ENCODE measurements at regions not wholly inside any gene's neighbourhood (a gene's known extent, or its start where the extent isn't known, plus 50 kb on each side); places are given as distances from the start of the nearest gene placed in this dataset.
A peak's percentile ranks its signal among the peaks of the same experiment; 100 is the strongest.

DNA sequence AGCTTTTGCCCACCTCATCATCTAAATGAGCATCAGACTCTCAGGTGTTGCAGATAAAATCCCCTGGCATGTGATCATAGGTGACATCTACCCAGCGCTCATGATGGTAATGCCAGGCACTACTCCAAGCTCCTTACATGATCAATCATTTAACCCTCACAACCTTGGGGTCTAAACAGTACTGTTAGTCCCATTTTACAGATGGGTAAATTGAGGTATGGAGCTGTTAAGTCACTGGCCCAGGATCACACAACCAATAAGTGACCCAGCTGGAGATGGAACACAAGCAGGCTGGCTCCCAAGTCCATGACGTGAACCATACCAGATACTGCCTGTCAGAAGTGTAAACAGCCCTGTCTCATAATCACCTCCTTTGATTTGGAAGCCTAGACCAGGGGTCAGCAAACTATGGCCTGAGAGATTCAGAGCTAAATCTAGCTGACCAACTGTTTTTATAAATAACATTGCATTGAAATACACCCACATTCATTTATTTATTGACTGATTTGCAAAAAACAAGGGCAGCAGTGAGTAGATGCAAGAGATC lies 79.2 kb downstream of the UNC5CL start (continued):
- TF ChIP-seq ZMYM3 (CRISPR knock-in tag; IDR thresholded peaks at IDR 0.05) (peak; percentile 81), MIER3 (CRISPR knock-in tag; IDR thresholded peaks at IDR 0.05; ENCODE audit: borderline replicate concordance) (no peak), ADNP (CRISPR knock-in tag; IDR thresholded peaks at IDR 0.05) (0 out of 2 replicates have a peak, but pooled peaks have one; percentile 53)
- TF ChIP-seq, protein P1, sequence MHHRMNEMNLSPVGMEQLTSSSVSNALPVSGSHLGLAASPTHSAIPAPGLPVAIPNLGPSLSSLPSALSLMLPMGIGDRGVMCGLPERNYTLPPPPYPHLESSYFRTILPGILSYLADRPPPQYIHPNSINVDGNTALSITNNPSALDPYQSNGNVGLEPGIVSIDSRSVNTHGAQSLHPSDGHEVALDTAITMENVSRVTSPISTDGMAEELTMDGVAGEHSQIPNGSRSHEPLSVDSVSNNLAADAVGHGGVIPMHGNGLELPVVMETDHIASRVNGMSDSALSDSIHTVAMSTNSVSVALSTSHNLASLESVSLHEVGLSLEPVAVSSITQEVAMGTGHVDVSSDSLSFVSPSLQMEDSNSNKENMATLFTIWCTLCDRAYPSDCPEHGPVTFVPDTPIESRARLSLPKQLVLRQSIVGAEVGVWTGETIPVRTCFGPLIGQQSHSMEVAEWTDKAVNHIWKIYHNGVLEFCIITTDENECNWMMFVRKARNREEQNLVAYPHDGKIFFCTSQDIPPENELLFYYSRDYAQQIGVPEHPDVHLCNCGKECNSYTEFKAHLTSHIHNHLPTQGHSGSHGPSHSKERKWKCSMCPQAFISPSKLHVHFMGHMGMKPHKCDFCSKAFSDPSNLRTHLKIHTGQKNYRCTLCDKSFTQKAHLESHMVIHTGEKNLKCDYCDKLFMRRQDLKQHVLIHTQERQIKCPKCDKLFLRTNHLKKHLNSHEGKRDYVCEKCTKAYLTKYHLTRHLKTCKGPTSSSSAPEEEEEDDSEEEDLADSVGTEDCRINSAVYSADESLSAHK (CRISPR knock-in tag; IDR thresholded peaks at IDR 0.05; ENCODE audit: borderline replicate concordance) = no peak

DNA sequence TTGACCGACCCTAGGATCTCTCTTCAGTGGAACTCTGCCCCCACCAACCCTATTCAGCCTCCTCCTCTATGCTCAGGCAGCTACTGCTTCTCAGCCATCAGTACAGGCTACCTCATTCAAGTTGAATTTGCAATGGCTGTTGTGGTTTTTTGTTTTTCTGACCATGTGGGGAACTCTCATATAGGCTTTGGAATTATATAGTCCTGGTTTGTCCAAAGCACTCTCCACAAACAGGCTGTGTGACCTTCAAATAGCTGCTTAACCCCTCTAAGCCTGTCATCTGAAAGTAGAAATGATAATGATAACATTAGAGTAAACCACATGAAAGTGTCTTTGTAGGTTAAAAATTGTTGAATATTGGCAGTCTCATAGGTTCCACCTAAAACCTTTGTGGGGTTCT lies 80.3 kb downstream of the UNC5CL start:
- DNase-seq (ENCODE audit: low spot score) (peak; percentile 80), ATAC-seq (peak; percentile 46), FAIRE-seq (no peak)
- H3K4me1 ChIP-seq (ENCODE audit: insufficient read depth, low read length) = peaks cover 89% of the 10 kb centered on the region
- H3K4me2 ChIP-seq (ENCODE audit: low read depth, low read length) = peak overlapping the region; percentile 47
- no peaks in the 10 kb centered on the region for H3K9me3 ChIP-seq (ENCODE audit: low read length)
- H3K9ac ChIP-seq (ENCODE audit: insufficient read depth, low read depth, low read length) = no peak overlapping the region
- in situ Hi-C loops (cut with HindIII; ENCODE audit: extremely low pct_ligation_motif_present, low pct_unique_long_range_greater_than_20kb) = no loop called here
- 0% methylated on average over 1 of the region's 1 CpG for WGBS (ENCODE audit: low lambda C conversion rate)
- no peak overlapping the region for H2AFZ ChIP-seq (ENCODE audit: low read length)
- ChIA-PET CTCF (ENCODE audit: low intra/inter-chr PET ratio, low total read pairs) (no interaction called here), POLR2A (interaction anchor here (0.9 to 4.3 kb wide), 9 partner anchors 8 to 114 kb away, joined by 3 to 26 read pairs (median 4); partner anchors contain the start of genes NFYA, OARD1 and UNC5CL)
- no peak overlapping the region; a peak in 1 of 6 replicates for H3K4me3 ChIP-seq (replicated peaks in 1 of 3; ENCODE audit: insufficient read depth in 1 of 3, low read depth in 2 of 3, low read length in 3 of 3)
- no peaks in the 10 kb centered on the region for H4K20me1 ChIP-seq (ENCODE audit: insufficient read depth, low read length)
- no peaks in the 10 kb centered on the region for H3K79me2 ChIP-seq (ENCODE audit: insufficient read depth, low read length)
- H3K27me3 ChIP-seq (ENCODE audit: control insufficient read depth in 1 of 2, insufficient read depth in 2 of 2, low read length in 2 of 2) = no peaks in the 10 kb centered on the region
- intact Hi-C loops (cut with micrococcal nuclease; ENCODE audit: unreplicated experiment) = loop anchor here (2.0 to 5.0 kb wide), 3 partner anchors 38 to 114 kb away; partner anchors contain the start of genes NFYA and OARD1
- H3K27ac ChIP-seq (ENCODE audit: extremely low read length, insufficient read depth, low read length) = no peak overlapping the region
- no peaks in the 10 kb centered on the region for H3K36me3 ChIP-seq (replicated peaks in 1 of 2; ENCODE audit: control insufficient read depth in 1 of 2, insufficient read depth in 2 of 2, low read length in 2 of 2)
- BruUV-seq (replicated peaks) = no TSS peak
- TF ChIP-seq HNF1A (IDR thresholded peaks at IDR 0.05; ENCODE audit: low read depth) = no peak
- TF ChIP-seq HNF1A (CRISPR knock-in tag; IDR thresholded peaks at IDR 0.05; ENCODE audit: borderline replicate concordance) = peak; percentile 34; the same call in 1 of the 2 replicates
- peak; percentile 85 for TF ChIP-seq CBFB (CRISPR knock-in tag; IDR thresholded peaks at IDR 0.05)
- TF ChIP-seq, protein P2, sequence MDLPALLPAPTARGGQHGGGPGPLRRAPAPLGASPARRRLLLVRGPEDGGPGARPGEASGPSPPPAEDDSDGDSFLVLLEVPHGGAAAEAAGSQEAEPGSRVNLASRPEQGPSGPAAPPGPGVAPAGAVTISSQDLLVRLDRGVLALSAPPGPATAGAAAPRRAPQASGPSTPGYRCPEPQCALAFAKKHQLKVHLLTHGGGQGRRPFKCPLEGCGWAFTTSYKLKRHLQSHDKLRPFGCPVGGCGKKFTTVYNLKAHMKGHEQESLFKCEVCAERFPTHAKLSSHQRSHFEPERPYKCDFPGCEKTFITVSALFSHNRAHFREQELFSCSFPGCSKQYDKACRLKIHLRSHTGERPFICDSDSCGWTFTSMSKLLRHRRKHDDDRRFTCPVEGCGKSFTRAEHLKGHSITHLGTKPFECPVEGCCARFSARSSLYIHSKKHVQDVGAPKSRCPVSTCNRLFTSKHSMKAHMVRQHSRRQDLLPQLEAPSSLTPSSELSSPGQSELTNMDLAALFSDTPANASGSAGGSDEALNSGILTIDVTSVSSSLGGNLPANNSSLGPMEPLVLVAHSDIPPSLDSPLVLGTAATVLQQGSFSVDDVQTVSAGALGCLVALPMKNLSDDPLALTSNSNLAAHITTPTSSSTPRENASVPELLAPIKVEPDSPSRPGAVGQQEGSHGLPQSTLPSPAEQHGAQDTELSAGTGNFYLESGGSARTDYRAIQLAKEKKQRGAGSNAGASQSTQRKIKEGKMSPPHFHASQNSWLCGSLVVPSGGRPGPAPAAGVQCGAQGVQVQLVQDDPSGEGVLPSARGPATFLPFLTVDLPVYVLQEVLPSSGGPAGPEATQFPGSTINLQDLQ (CRISPR knock-in tag; IDR thresholded peaks at IDR 0.05) = no peak
- TF ChIP-seq SOX13 (IDR thresholded peaks at IDR 0.05) = no peak
- TF ChIP-seq SOX13 (CRISPR knock-in tag; conservative IDR thresholded peaks at IDR 0.05 in 1 of 2, IDR thresholded peaks at IDR 0.05 in 1 of 2) = peak in 1 of 2 experiments; percentile 34; a peak in 1 of 4 replicates
- peak; percentile 36; the same call in 1 of the 2 replicates for TF ChIP-seq NR2F2 (IDR thresholded peaks at IDR 0.05; ENCODE audit: borderline replicate concordance, low read depth)
- no peak for TF ChIP-seq ZNF703 (CRISPR knock-in tag; IDR thresholded peaks at IDR 0.05; ENCODE audit: borderline replicate concordance)
- peak; percentile 57 for TF ChIP-seq TCF7 (IDR thresholded peaks at IDR 0.05; ENCODE audit: low read depth)
- TF ChIP-seq FOXJ3 (CRISPR knock-in tag; IDR thresholded peaks at IDR 0.05; ENCODE audit: borderline replicate concordance) = no peak
